Activated naive CD8-positive, alpha-beta T cell treated with anti-CD3 and anti-CD28 coated beads, Interleukin-2, amount 10 ng/mL, durations not matched to agents 7 days and 5 days (primary cell): ENCODE measurements at regions not wholly inside any gene's neighbourhood (a gene's known extent, or its start where the extent isn't known, plus 50 kb on each side); places are given as distances from the start of the nearest gene placed in this dataset.

Source experiments
- ATAC-seq: fragments of 150-1000 bp; cut with Tn5 transposase; one replicate; pipeline ENCODE4 v1.10.0; 2021; ENCODE audit warnings: low read depth, moderate library complexity
- POLR2A ChIA-PET: fragments of 350-600 bp; sonication (Branson Sonifier 250); formaldehyde crosslinking; loops from one replicate; lab custom pipeline; 2021; ENCODE audit warnings: antibody characterized with exemption; lab: Charles Lee
- DNase-seq: peaks from one replicate; pipeline ENCODE4 v3.0.0; 2021
- H3K27ac Mint-ChIP-seq: one replicate; pipeline ENCODE4 v1.8.0; 2022; ENCODE audit warnings: mild to moderate bottlenecking, mixed read lengths
- H3K27me3 Mint-ChIP-seq: one replicate; pipeline ENCODE4 v1.8.0; 2022; ENCODE audit warnings: mild to moderate bottlenecking, moderate library complexity, mixed read lengths
- H3K36me3 Mint-ChIP-seq: one replicate; pipeline ENCODE4 v1.8.0; 2021; ENCODE audit warnings: mild to moderate bottlenecking, mixed read lengths
- H3K4me1 Mint-ChIP-seq: one replicate; pipeline ENCODE4 v1.8.0; 2021; ENCODE audit warnings: mixed read lengths
- H3K4me3 Mint-ChIP-seq: one replicate; pipeline ENCODE4 v1.8.0; 2022; ENCODE audit warnings: mild to moderate bottlenecking, moderate library complexity, mixed read lengths
- H3K9me3 Mint-ChIP-seq: one replicate; pipeline ENCODE4 v1.8.0; 2021; ENCODE audit warnings: mixed read lengths

GRCh38 chr2:215528555-215528954, 92.7 kb upstream of the FN1 start:
- POLR2A ChIA-PET: no interaction called here
- H3K36me3 Mint-ChIP-seq: no peaks in the 10 kb centered on the region

GRCh38 chr2:215527736-215528135, 91.9 kb upstream of the FN1 start:
- Mint-ChIP-seq H3K27ac (no peak overlapping the region), H3K9me3 (peaks cover 3% of the 10 kb centered on the region), H3K27me3 (peaks cover 11% of the 10 kb centered on the region), H3K4me1 (no peaks in the 10 kb centered on the region), H3K4me3 (no peak overlapping the region), H3K36me3 (no peaks in the 10 kb centered on the region)
- POLR2A ChIA-PET: no interaction called here
- no peak for ATAC-seq
- DNase-seq: no peak

More at GRCh38 chr2:215528555-215528954, 92.7 kb upstream of the FN1 start:
- Mint-ChIP-seq H3K27me3 (peaks cover 11% of the 10 kb centered on the region), H3K27ac (no peak overlapping the region), H3K4me1 (no peaks in the 10 kb centered on the region), H3K4me3 (no peak overlapping the region), H3K9me3 (peaks cover 3% of the 10 kb centered on the region)
- DNase-seq (no peak), ATAC-seq (no peak)

- H3K27me3 Mint-ChIP-seq: peaks cover 13% of the 10 kb centered on the region
- POLR2A ChIA-PET: no interaction called here
- H3K27ac Mint-ChIP-seq: no peak overlapping the region
- H3K36me3 Mint-ChIP-seq: no peaks in the 10 kb centered on the region
- H3K9me3 Mint-ChIP-seq: peaks cover 3% of the 10 kb centered on the region
- ATAC-seq: no peak
- no peaks in the 10 kb centered on the region for H3K4me1 Mint-ChIP-seq
- no peak overlapping the region for H3K4me3 Mint-ChIP-seq
- DNase-seq: no peak
These were observed 90.5 kb upstream of the FN1 start for GRCh38 chr2:215526341-215526740.

- no peak overlapping the region for H3K27ac Mint-ChIP-seq
- peaks cover 8% of the 10 kb centered on the region for H3K27me3 Mint-ChIP-seq
- H3K4me3 Mint-ChIP-seq: no peak overlapping the region
- POLR2A ChIA-PET: no interaction called here
- no peaks in the 10 kb centered on the region for H3K36me3 Mint-ChIP-seq
- peaks cover 3% of the 10 kb centered on the region for H3K9me3 Mint-ChIP-seq
- no peak for ATAC-seq
- no peak for DNase-seq
- no peaks in the 10 kb centered on the region for H3K4me1 Mint-ChIP-seq
These were observed 86.4 kb upstream of the FN1 start for GRCh38 chr2:215522237-215522636.

GRCh38 chr2:215521031-215521430, 85.2 kb upstream of the FN1 start:
- Mint-ChIP-seq H3K36me3 (no peaks in the 10 kb centered on the region), H3K4me3 (no peak overlapping the region), H3K4me1 (no peaks in the 10 kb centered on the region), H3K27me3 (peaks cover 7% of the 10 kb centered on the region), H3K9me3 (no peaks in the 10 kb centered on the region), H3K27ac (no peak overlapping the region)
- POLR2A ChIA-PET: no interaction called here
- ATAC-seq: no peak
- DNase-seq: no peak

- ATAC-seq: no peak
- Mint-ChIP-seq H3K4me1 (no peaks in the 10 kb centered on the region), H3K4me3 (no peak overlapping the region), H3K27me3 (peaks cover 4% of the 10 kb centered on the region), H3K27ac (no peak overlapping the region), H3K36me3 (no peaks in the 10 kb centered on the region), H3K9me3 (no peaks in the 10 kb centered on the region)
- no peak for DNase-seq
- POLR2A ChIA-PET: no interaction called here
These were observed 81.5 kb upstream of the FN1 start for GRCh38 chr2:215517391-215517790.

- H3K4me1 Mint-ChIP-seq: no peaks in the 10 kb centered on the region
- H3K27me3 Mint-ChIP-seq: no peaks in the 10 kb centered on the region
- POLR2A ChIA-PET: no interaction called here
- no peaks in the 10 kb centered on the region for H3K9me3 Mint-ChIP-seq
- H3K27ac Mint-ChIP-seq: no peak overlapping the region
- no peak for ATAC-seq
- no peaks in the 10 kb centered on the region for H3K36me3 Mint-ChIP-seq
- no peak for DNase-seq
- no peak overlapping the region for H3K4me3 Mint-ChIP-seq
These were observed 78.6 kb upstream of the FN1 start for GRCh38 chr2:215514516-215514915.

- DNase-seq (no peak), ATAC-seq (no peak)
- Mint-ChIP-seq H3K27ac (no peak overlapping the region), H3K4me3 (no peak overlapping the region), H3K36me3 (no peaks in the 10 kb centered on the region), H3K9me3 (no peaks in the 10 kb centered on the region), H3K27me3 (peaks cover 6% of the 10 kb centered on the region), H3K4me1 (no peaks in the 10 kb centered on the region)
- POLR2A ChIA-PET: no interaction called here
These were observed 75.8 kb upstream of the FN1 start for GRCh38 chr2:215511454-215512346.

- Mint-ChIP-seq H3K9me3 (no peaks in the 10 kb centered on the region), H3K27me3 (peaks cover 12% of the 10 kb centered on the region), H3K36me3 (no peaks in the 10 kb centered on the region), H3K27ac (no peak overlapping the region), H3K4me1 (no peaks in the 10 kb centered on the region), H3K4me3 (no peak overlapping the region)
- POLR2A ChIA-PET: no interaction called here
- ATAC-seq: no peak
- DNase-seq: no peak
These were observed 72.0 kb upstream of the FN1 start for GRCh38 chr2:215507836-215508235.

- H3K27me3 Mint-ChIP-seq: peaks cover 12% of the 10 kb centered on the region
- H3K4me3 Mint-ChIP-seq: no peak overlapping the region
- POLR2A ChIA-PET: no interaction called here
- no peak for ATAC-seq
- no peak overlapping the region for H3K27ac Mint-ChIP-seq
- H3K4me1 Mint-ChIP-seq: no peaks in the 10 kb centered on the region
- H3K36me3 Mint-ChIP-seq: no peaks in the 10 kb centered on the region
- no peak for DNase-seq
- H3K9me3 Mint-ChIP-seq: no peaks in the 10 kb centered on the region
These were observed 71.3 kb upstream of the FN1 start for GRCh38 chr2:215507136-215507535.

GRCh38 chr2:215506604-215506990, 70.7 kb upstream of the FN1 start:
- no peak for ATAC-seq
- Mint-ChIP-seq H3K4me3 (no peak overlapping the region), H3K9me3 (no peaks in the 10 kb centered on the region), H3K27me3 (peaks cover 12% of the 10 kb centered on the region), H3K36me3 (no peaks in the 10 kb centered on the region), H3K4me1 (no peaks in the 10 kb centered on the region), H3K27ac (no peak overlapping the region)
- no peak for DNase-seq
- POLR2A ChIA-PET: no interaction called here

- no peaks in the 10 kb centered on the region for H3K9me3 Mint-ChIP-seq
- H3K4me1 Mint-ChIP-seq: no peaks in the 10 kb centered on the region
- POLR2A ChIA-PET: no interaction called here
- DNase-seq: no peak
- H3K36me3 Mint-ChIP-seq: no peaks in the 10 kb centered on the region
- H3K27ac Mint-ChIP-seq: no peak overlapping the region
- no peak for ATAC-seq
- peaks cover 14% of the 10 kb centered on the region for H3K27me3 Mint-ChIP-seq
- no peak overlapping the region for H3K4me3 Mint-ChIP-seq
These were observed 69.3 kb upstream of the FN1 start for GRCh38 chr2:215505044-215505786.

GRCh38 chr2:215504547-215504946, 68.7 kb upstream of the FN1 start:
- ATAC-seq: no peak
- Mint-ChIP-seq H3K9me3 (no peaks in the 10 kb centered on the region), H3K4me3 (no peak overlapping the region), H3K4me1 (no peaks in the 10 kb centered on the region), H3K27ac (no peak overlapping the region), H3K27me3 (peaks cover 14% of the 10 kb centered on the region), H3K36me3 (no peaks in the 10 kb centered on the region)
- POLR2A ChIA-PET: no interaction called here
- no peak for DNase-seq

- Mint-ChIP-seq H3K36me3 (no peaks in the 10 kb centered on the region), H3K27me3 (peaks cover 14% of the 10 kb centered on the region), H3K27ac (no peak overlapping the region), H3K4me3 (no peak overlapping the region), H3K9me3 (no peaks in the 10 kb centered on the region), H3K4me1 (no peaks in the 10 kb centered on the region)
- no peak for ATAC-seq
- POLR2A ChIA-PET: no interaction called here
- no peak for DNase-seq
These were observed 67.5 kb upstream of the FN1 start for GRCh38 chr2:215503381-215503780.
